ENCODE measurements at regions not wholly inside any gene's neighbourhood (a gene's known extent, or its start where the extent isn't known, plus 50 kb on each side); places are given as distances from the start of the nearest gene placed in this dataset.

DNA sequence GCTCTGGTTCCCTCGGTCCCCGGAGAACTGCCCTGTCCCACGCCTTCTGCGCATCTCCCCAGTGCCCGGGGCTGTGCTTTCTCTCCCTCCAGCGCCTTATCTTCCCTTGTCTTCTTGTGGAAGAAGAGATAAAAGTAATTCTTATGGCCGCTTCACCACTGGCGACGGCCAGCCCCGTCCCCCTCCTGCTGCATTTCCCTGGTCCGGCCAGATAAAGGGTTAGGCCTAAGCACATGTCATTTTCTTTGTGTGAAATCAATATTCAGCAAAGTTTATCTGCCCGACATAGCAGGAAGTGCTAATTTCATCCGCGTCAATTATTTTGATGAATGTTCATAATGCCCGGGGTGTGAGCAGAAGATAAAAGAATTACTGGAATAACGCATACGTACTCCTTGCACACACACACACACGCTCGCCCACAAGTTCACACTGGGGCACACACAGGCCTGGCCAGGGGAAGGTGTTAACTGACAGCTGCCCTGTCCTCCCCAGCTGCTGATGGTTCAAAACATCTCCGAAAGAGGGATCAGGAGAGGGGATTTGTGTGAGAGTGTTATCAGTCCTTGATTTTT lies 177.7 kb upstream of the LHX5 start:
- no peak for DNase-seq

- DNase-seq: no peak
Measured at GRCh38 chr12:113647048-113647447, 175.4 kb upstream of the LHX5 start.

GRCh38 chr12:113645603-113646002 lies 173.9 kb upstream of the LHX5 start:
- no peak for DNase-seq

DNA sequence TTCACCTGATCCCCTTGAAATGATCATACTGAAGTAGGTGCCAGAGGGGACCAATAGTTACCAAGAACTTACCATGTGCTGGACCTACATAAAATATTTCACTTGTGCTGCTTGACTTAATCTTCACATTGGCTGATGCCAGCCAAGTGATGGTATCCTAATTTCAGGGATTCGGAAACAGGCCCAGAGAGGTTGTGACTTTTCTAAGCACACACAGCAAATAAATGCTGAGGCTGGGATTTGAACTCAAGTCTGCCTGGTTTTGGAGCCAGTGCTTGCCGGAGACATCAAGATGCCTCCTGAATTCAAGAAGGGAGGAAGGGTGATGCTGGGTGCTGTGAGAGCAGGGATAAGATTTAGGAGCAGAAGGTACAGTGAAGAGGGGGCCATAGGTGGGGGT lies 173.5 kb upstream of the LHX5 start:
- DNase-seq: no peak

DNA sequence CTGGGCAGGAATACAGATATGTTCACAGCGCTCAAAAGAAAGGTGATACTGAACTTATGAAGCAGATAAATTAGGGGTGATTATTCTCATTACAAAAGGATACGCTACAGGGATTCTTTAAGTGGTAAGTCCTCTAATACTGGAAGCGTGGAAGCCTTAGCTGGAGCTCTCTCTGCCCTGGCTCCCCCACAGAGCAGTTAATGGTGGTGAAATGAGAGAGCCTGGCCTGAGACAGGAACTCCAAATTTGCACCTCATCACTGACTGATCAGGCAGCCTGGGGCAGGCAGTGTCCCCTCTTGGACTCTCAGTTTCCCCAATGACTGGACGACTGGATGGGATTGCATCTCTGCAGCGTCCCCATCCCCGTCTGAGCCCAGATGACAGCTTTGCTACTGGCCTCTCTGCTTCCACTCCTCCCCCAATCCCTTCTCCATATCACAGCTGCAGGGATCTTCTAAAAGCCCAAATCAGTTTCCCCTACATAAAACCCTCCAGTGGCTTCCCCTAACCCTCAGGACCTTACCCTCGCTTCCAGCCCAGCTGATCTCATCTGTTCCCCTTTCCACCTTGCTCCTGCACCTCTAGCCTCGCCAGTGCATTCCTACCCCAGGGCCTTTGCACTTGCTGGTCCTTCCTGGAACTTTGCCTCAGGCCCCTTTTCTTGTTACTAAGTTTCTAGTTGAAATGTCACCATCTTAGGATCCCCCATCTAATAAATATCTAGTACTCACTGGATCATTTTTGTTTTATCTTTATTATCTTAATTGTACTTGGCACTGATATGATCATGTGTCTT lies 171.7 kb upstream of the LHX5 start:
- no peak for DNase-seq

DNA sequence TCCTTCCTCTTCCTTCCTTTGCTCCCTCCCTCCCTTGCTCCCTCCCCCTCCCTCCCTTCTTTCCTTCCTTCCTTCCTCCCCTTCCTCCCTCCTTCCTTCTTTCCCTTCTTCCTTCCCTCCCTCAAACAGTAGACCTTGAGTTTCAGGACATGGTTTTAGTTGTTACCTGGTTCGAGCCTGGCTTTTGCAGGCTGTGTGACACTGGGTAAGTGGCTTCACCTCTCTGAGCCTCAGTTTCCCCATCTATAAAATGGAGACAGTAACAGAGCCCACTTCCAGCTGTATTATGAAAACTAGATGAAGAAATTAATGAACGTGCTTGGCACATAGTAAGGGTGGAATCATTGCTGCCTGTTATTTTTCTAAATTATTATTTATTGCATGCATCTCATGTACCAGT lies 171.0 kb upstream of the LHX5 start:
- no peak for DNase-seq

GRCh38 chr12:113642216-113642615 lies 170.5 kb upstream of the LHX5 start:
- no peak for DNase-seq

DNA sequence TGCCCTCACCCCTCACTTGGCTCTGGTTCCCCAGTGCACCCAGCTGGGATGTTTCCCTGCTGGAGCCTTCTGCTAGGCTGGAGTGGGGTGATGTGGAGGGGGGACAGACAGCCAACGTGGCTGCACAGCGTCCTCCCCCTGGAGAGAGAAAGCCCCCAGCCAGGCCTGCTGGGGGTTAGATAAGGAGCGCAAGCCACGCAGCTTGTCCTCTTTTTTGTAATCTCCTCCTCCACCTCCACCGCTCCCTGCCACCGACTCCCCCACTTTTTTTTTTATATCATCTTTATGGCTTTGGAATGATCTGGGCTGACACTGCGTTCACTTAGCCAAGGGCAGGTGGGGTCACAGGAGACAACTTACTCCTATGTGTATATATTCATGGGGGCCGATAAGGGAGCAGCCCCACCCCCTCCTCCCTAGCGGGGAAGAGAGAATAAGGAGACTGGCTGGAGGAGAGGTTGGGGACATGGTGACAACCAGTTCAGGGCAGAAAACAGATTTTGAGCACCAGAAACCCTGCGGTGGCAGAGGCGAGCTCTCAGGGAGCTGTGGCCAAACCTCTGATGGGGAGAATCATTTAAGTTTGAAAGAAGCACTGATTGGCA lies 169.9 kb upstream of the LHX5 start:
- no peak for DNase-seq

- DNase-seq: no peak
Measured at GRCh38 chr12:113640837-113641236, 169.2 kb upstream of the LHX5 start.

- DNase-seq: no peak
Measured at GRCh38 chr12:113639474-113639873, 167.8 kb upstream of the LHX5 start.

- no peak for DNase-seq
Measured at GRCh38 chr12:113638460-113638775, 166.7 kb upstream of the LHX5 start.

- no peak for DNase-seq
Measured at GRCh38 chr12:113634982-113635381, 163.3 kb upstream of the LHX5 start.

GRCh38 chr12:113634474-113634873 lies 162.8 kb upstream of the LHX5 start:
- DNase-seq: no peak

- DNase-seq: no peak
Measured at GRCh38 chr12:113633678-113634332, 162.1 kb upstream of the LHX5 start.

DNA sequence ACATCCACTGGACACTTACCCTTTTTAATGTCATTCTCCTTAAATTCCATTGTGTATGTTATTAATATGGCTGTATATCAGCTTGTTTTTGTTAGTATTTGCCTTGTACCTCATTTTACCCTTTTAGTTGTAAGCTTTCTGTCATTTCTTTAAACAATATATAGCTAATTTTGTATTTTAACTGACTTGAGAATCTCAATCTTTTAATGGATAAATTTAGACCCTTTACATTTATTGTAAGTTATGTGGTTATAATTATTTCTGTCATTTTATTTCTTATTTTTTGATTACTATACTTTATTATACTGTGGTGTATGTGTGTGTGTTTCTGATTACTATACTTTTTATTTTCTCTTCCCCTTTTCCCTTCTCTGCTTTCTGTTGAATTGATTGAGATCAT lies 159.0 kb upstream of the LHX5 start:
- no peak for DNase-seq

DNA sequence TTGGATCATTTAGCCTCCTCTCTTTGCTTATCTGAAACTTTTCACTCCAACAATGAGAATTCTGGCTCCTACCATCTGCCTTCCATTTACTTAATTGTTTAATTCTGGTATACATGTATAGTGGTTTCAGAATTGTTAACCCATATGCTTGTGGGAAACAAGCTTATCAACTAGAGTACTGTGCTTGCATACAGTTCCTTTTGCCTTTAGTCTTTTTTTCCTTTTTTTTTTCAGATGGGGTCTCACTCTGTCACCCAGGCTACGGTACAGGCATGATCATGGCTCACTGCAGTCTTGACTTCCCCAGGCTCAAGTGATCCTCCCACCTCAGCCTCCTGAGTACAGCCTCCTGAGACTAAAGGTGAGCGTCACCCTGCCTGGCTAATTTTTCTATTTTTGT lies 153.8 kb upstream of the LHX5 start:
- DNase-seq: no peak

- DNase-seq: no peak
Measured at GRCh38 chr12:113622410-113622809, 150.7 kb upstream of the LHX5 start.

DNA sequence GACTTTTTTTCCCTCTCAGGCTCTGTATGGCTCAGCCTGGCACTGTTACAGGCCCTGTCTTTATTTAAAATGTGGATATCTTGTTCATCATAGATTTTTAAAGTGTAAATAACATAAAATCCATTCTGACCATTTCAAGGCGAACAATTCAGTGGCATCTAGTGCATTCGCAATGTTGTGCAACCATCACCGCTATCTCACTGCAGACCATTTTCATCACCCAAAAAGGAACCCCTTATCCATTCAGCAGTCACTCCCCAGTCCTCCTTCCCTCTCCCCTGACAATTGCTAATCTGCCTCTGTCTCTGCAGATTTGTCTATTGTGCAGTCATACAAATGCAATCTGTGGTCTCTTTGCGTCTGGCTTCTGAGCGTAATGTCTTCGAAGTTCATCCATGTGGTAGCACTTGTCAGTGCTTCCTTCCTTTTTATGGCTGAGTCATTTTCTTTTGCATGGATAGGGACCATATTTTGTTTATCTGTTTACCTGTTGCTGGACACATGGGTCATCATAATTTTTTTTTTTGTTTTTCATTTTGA lies 148.8 kb upstream of the LHX5 start:
- no peak for DNase-seq

DNA sequence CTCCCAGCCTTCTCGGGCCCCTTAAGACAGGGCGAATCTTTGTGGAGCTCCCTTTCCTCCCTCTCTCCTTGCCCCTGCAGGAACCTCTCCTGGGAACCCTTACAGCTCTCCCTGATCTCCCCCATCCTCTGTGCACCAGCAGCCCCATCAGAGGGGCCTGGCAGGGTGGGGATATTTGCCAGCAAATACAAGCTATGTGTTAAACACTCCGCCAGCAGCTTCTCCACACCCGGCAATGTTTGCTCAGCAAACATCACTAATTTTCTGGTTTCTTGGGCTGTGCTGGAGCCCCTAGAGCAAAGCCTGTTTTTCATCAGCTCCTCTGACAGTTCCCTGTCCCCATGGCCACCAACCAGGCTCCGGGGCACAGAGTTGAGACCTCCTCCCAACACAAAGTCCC lies 147.5 kb upstream of the LHX5 start:
- DNase-seq: no peak

- no peak for DNase-seq
Measured at GRCh38 chr12:113613414-113613813, 141.7 kb upstream of the LHX5 start.

- DNase-seq: no peak
Measured at GRCh38 chr12:113612793-113613192, 141.1 kb upstream of the LHX5 start.

GRCh38 chr12:113612076-113612728 lies 140.5 kb upstream of the LHX5 start:
- no peak for DNase-seq

GRCh38 chr12:113611652-113612051 lies 140.0 kb upstream of the LHX5 start:
- no peak for DNase-seq

Measured in fibroblast of upper back skin (primary cell).